GM21576 (cell line): ENCODE measurements at regions not wholly inside any gene's neighbourhood (a gene's known extent, or its start where the extent isn't known, plus 50 kb on each side); places are given as distances from the start of the nearest gene placed in this dataset.
A peak's percentile ranks its signal among the peaks of the same experiment; 100 is the strongest.

ENCODE experiments used
- ATAC-seq: cut with Tn5 transposase; IDR thresholded peaks from one replicate; pipeline ENCODE4 v1.9.1; 2021; ENCODE audit warnings: mild to moderate bottlenecking, moderate library complexity; ENCODE audit not compliant: unreplicated experiment

DNA sequence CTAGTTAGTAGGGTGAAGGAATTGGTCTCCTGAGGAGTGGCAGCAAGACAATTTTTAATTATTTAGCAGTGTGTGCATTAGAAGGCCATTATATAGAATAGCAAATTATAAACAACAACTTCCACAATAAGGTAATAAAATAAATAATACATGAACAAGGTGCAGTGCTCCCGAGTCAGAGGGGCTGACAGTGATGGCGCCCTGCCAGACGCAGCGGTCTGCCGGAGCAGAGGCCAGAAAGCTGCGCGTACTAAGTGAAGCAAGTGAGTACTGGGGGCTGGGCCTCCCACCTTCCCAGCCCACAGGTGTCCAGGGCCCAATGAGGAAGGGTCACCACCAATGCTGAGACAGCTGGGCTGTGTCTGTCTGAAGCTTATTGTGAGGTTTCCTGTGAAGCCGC lies 72.0 kb upstream of the VRK1 start:
- ATAC-seq = no peak

- ATAC-seq = no peak
Measured at GRCh38 chr14:96727073-96727472, 70.1 kb upstream of the VRK1 start.

DNA sequence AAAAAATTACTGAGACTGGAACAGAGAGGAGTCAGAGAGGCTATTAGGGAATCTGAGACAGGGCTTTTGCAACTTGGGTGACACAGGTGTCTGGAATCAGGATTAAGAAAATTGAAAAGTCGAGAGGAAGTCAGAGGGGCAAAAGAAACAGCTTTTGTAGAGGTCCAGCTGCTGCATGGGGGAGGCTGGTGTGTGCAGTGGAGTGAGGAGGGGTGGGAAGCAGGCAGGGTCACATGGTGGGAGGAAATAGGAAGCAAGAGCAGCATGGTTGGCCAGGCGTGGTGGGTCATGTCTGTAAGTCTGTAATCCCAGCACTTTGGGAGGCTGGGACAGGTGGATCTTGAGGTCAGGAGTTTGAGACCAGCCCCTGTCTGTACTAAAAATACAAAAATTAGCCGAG lies 69.7 kb upstream of the VRK1 start:
- ATAC-seq = no peak

DNA sequence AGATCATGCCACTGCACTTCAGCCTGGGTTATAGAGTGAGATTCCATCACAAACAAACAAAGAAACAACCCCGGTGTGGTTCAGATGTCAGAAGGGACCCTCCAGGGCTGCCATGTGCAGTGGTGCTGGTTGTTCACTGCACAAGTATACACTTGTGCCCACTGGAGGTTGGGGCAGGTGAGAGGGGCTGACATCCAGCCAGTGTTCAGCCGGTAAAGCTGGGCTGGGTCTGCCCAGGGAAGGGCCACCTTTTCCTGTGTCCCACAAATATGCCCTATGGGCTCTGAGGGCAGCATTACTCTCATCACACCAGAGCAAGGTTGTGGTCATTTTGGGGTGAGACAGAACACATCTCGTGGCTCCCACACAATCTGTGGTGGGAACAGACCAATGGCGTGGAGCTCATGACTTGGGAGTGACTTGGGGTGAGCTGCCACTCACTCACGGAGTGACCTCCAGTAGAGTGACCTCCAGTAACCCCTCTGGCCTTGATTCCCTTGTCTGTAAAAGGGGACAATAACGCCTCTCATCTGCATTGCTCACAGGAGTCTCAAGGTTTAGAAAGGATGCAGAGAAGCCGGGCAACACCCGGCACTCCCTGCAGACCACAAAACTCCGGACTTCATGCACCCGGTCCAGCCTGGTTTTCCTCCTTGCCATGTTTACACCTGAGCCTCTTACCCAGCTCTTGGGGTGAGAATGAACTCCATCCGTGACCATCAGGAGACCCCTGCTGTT lies 69.0 kb upstream of the VRK1 start:
- no peak for ATAC-seq

- ATAC-seq = no peak
Measured at GRCh38 chr14:96729889-96730288, 67.3 kb upstream of the VRK1 start.

GRCh38 chr14:96730386-96730785 lies 66.8 kb upstream of the VRK1 start:
- ATAC-seq = no peak

GRCh38 chr14:96734076-96734622 lies 63.0 kb upstream of the VRK1 start:
- ATAC-seq = no peak

DNA sequence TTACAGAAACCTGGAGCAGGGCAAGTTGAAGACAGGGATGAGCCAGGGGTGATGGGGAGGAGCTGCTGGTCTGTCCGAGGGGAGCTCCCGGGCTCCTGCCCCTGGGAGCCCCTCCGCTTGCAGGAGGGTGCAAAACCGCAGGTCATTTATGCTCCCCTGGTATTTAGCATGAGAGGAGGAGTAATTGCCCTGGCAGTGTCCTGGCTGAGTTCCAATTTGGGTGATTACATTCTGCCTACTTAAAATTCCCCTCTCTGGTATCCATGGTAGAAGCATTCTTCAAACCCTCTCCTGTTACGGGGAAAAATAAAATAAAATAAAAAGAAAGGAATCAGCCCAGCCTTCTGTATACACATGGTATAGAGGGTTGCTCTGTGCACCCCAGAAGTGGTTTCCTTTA lies 61.7 kb upstream of the VRK1 start:
- ATAC-seq = no peak

DNA sequence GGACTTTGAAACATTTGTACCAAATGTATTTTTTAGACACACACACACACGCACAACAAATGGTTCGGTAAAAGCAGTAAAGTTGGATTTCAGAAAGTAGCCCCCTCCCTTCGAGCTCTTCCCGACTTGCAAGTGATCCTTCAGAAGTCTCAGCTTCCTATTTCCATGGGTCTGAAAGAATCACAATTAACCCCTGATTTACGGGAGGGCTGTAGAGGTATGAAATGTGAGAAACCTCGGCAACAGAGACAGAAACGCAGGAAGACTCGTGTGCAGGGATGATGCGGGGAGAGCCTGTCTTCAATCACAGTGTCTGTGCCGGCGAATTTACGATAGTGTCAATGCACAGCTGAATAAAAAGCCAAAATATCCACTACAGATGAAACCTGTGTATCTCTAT lies 60.7 kb upstream of the VRK1 start:
- ATAC-seq = no peak

DNA sequence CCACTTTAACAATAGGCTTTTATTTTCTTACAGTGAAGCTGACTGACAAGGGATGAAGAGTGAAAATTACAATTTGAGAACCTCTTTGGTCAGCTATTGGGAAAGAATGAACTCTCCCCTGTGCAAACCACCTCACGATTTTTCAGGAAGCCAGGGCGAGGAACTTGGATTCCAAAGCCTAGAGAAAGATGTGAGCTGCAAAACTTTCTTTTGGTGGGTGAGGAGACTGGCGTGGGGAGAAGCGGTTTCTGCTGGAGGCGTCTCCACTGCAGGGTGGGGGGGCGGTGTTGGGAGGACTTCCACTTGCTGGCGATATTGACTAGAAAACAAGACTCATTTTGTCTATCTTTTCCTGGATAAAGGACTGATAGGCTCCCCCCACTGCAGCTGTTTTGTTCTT lies 59.3 kb upstream of the VRK1 start:
- no peak for ATAC-seq

- no peak for ATAC-seq
Measured at GRCh38 chr14:96739200-96739910, 57.8 kb upstream of the VRK1 start.

GRCh38 chr14:96741151-96741977 lies 55.8 kb upstream of the VRK1 start:
- ATAC-seq = peak; percentile 56

GRCh38 chr14:96744262-96744661 lies 52.9 kb upstream of the VRK1 start:
- no peak for ATAC-seq

DNA sequence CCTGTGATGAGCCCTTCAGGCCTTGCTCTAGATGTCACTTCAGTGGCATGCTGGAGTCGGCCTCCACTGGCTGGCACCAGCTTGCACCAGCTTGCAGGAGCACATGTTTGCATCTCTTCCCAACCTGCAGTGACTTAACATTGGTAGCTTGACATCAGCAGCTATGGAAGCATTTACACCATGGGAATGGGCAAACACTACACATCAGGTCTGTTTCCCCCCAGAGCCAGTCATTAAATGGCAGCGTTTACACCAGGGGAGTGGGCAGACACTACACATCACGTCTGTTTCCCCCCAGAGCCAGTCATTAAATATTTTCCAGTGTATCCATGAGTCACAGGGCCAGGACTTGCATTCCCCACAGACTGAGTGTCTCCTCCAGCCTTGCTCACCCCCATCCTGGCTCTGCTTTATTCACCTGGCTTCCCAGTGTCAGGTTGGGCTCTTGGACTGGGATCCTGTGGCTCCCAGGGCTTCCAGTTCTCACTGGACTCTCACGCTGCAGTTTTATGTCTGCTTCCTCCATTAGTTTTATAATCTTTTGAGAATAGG lies 51.6 kb upstream of the VRK1 start:
- ATAC-seq = no peak

- ATAC-seq = no peak
Measured at GRCh38 chr14:96746101-96746500, 51.1 kb upstream of the VRK1 start.

GRCh38 chr14:96747006-96747405 lies 50.2 kb upstream of the VRK1 start:
- no peak for ATAC-seq
